HG02588 (cell line): ENCODE measurements at regions not wholly inside any gene's neighbourhood (a gene's known extent, or its start where the extent isn't known, plus 50 kb on each side); places are given as distances from the start of the nearest gene placed in this dataset.

Experiments used
- ATAC-seq: cut with Tn5 transposase; IDR thresholded peaks from one replicate; pipeline ENCODE4 v1.9.1; 2021; ENCODE audit warnings: mild to moderate bottlenecking, moderate library complexity; ENCODE audit not compliant: unreplicated experiment

DNA sequence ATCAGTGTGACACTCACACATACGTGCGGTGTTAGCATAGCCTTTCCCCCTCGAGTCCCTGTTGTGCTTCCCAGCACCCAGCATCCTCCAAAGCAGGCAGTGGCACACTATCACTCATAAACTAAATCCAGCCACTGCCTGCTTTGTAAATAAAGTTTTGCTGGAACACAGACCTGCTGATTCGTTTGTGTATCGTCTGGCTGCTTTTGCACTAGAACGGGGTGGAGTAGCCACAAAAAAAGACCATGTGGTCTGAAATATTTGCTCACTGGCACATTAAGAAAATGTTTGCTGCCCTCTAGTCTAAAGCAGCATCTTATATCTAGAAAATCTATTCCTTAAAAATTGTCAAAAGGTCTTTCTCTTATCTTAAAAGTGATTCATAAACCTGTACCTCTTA lies 341.2 kb upstream of the ZFHX3 start:
- ATAC-seq: no peak

DNA sequence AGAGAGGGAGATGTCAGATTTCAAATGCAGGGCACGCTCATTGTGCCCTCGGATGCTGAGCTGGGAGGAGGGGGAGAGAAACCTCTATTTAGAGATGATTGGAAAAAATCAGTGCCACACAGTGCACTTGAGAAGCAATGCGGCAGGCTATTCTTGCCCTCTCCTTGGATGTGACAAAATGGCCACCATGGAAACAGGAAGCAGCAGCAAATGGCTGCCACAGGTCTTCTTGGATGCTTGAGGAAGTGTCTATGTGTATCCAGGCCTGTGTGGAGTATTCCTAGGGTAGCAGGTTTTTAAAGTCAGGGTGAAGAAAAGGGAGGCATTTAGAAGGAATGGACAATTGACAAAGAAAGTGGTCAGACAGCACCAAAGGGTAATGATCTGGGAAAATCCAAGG lies 340.1 kb upstream of the ZFHX3 start:
- no peak for ATAC-seq

- ATAC-seq: no peak
Measured at GRCh38 chr16:73385696-73386095, 337.8 kb upstream of the ZFHX3 start.

DNA sequence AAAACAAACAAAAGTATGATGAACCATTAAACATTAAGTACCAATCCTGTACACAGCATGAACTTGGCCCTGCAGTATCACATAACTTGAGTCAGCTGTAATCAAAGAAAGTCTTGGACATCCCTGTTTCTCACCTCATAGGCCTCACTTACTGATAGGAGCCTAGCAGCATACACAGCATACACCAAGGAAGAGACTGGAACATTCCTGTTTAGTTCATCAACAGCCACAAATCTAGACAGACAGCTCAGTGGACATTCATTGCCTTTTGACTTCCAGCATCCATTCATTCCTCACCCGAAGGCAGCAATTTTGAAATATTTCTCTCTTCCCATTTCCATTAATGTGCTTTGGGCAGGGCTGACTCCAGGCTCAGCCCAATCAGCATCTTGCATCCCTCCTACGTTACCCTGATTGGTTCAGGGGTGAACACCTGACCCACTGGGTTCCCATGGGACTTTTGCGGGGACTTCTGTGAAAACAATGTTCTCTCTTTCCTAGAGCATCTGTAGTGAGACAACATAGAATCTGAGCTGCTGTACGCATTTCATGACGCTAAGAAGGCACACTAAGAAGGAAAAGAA lies 336.7 kb upstream of the ZFHX3 start:
- ATAC-seq: no peak

- ATAC-seq: no peak
Measured at GRCh38 chr16:73383988-73384365, 336.0 kb upstream of the ZFHX3 start.

- ATAC-seq: no peak
Measured at GRCh38 chr16:73383195-73383987, 335.5 kb upstream of the ZFHX3 start.

GRCh38 chr16:73378471-73378870 lies 330.5 kb upstream of the ZFHX3 start:
- ATAC-seq: no peak

DNA sequence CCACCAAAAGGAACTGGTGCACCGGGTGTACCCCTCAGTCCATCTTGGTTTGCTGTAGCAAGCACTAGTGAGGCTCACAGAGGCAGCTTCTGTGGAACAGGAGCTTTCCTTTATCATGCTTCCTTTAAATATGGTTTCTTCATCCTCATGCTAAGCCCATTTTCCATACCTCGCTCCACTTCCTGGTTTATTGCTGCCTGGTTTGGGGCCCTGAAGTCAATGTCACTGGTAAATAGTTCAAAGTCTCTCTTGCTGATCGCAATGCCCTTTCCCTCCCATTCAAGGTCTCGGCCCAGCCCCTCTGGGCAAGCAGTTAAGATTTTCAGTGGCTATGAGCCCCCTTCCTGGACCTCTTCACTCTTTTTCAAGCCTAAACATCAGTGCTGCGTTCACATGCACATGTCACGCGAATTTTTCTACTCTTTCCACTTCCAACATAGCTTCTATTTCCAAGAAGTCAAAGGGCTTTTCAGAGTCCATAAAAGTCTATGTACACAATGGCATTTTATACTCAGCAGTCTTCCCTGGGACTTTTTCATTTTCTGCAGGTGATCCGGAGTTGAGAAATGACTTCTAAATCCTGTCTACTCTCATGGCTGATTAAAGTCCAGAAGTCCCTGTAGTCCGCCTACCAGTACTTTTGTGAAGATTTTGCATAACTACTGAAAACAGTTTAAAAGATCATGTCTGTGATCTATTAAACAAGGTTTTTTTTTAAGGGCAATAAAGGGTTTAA lies 323.8 kb upstream of the ZFHX3 start:
- ATAC-seq: no peak

- no peak for ATAC-seq
Measured at GRCh38 chr16:73369851-73370250, 321.9 kb upstream of the ZFHX3 start.

GRCh38 chr16:73368715-73369114 lies 320.8 kb upstream of the ZFHX3 start:
- no peak for ATAC-seq

GRCh38 chr16:73365016-73365551 lies 317.2 kb upstream of the ZFHX3 start:
- ATAC-seq: no peak

DNA sequence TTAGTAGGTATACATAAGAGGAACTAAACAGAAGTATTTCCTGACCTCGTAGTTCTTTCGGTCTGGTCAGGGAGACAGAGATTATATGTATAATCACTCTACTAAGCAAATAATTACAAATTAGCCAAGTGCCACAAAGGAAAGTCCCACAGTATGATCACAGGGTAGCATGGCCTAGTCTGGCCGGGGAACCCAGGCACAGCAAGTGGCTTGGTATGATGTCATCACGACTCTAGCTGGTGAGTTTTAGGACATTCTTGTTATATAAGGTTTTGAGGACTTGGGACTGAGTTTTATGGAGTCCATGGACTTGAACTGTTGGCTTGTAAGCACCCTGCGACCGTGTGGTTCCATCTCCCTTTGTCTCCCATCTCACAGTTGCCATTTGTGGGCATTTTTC lies 316.5 kb upstream of the ZFHX3 start:
- ATAC-seq: no peak

DNA sequence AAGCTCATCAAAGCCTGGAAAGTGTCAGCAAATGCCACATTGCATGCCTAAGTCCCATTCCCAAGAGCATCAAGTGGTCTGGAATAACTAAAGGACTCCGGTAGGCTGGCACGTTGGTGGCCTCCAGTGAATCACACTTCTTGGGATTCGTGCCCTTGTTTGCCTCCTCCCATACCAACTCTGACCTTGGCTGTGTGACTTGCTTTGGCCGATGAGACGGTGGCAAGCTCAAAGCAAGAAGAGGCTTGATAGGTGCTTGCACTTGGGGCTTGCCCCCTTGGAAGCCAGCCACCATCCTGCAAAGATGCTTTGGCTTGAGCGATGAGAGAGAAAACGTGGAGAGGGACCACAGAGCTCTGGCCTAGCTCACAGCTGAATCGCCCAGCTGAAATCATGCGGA lies 313.1 kb upstream of the ZFHX3 start:
- no peak for ATAC-seq

DNA sequence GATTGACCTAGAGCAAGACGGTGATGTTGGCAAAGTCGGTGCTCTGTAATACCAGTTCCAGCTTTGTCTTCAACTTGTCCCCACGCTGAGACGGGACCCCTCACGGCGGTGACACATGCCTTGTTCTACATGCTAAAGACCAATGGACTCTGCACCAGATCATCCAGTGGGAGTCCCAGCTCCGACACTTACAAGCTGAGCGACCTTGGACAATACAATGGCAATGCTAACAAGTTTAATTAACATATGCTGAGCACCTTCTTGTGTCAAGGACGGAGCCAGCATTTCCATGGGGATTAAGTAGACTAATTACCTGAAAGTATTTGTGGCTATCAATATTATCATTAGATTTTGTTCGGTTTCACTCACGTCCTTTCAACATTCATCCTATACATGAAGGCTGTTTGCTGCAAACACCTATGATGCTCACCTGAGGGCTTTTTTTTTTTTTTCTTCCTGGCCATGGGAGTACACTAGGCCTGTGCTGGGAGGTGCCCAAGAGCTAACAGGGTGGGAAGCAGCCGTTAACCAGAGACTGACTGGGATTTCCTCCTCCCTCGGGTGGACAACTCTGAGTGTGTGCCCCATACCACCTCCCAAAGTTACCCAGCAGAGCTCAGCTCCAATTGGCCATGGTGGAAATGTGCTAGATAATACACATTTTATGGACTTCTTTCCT lies 308.6 kb upstream of the ZFHX3 start:
- ATAC-seq: no peak

DNA sequence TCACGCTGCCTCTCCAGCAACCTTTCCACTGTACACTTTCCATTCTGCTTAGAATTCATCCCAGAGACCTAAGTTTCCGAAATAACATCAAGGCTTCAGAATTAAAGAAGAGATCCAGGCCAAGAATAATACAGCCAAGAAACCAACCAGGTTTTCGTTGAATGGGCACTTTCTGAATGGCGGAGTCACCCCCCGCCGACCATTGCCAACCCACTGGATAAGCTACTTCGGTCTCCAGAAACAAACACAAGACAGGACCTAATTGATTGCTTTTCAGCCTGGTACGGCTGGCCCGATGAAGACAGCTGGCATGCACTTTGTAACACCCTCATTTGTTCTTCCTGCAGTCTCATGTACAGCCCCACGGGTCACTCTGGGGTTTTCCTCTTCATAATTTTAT lies 308.1 kb upstream of the ZFHX3 start:
- ATAC-seq: no peak

GRCh38 chr16:73354434-73354833 lies 306.5 kb upstream of the ZFHX3 start:
- ATAC-seq: no peak

- ATAC-seq: no peak
Measured at GRCh38 chr16:73350707-73351452, 303.0 kb upstream of the ZFHX3 start.

GRCh38 chr16:73347500-73348375 lies 299.8 kb upstream of the ZFHX3 start:
- no peak for ATAC-seq

DNA sequence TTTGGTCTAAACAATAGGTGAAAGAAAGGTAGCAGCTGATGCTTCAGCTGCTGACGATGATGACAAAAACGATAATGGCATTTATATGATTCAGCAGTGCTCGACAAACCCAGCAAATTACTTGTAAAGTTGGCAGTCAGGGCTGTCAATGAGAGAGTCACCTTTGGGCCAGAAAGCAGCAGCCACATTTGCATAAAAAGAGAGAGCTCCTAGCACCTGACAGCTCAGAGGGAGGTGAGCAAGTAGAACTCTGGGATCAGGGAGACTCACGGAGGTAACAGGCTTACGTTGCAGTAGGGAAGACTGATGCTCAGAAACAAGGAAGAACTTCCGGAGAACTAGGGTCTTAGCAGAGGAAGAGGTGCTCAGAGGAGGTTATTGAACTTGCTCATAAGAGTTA lies 291.9 kb upstream of the ZFHX3 start:
- ATAC-seq: no peak
